GM21786 (cell line): ENCODE measurements at regions not wholly inside any gene's neighbourhood (a gene's known extent, or its start where the extent isn't known, plus 50 kb on each side); places are given as distances from the start of the nearest gene placed in this dataset.
"Not testable (repeated sequence)": the region's sequence is repeated elsewhere in the genome, so short reads cannot be mapped to it uniquely, and the experiment has no call there.

ENCODE experiments used
- ATAC-seq: cut with Tn5 transposase; IDR thresholded peaks from one replicate; pipeline ENCODE4 v1.9.1; 2021; ENCODE audit not compliant: unreplicated experiment

- not testable (repeated sequence) for ATAC-seq
These were observed 54.6 kb upstream of the POGK start for GRCh38 chr1:166784646-166785045.

GRCh38 chr1:166785987-166786386 lies 53.3 kb upstream of the POGK start:
- ATAC-seq, result no peak

- ATAC-seq, result no peak
These were observed 50.0 kb upstream of the POGK start for GRCh38 chr1:166789286-166789685.
